Chondrocyte (in vitro differentiated cells): ENCODE measurements at regions not wholly inside any gene's neighbourhood (a gene's known extent, or its start where the extent isn't known, plus 50 kb on each side); places are given as distances from the start of the nearest gene placed in this dataset.

ENCODE experiments used
- DNase-seq: peaks from one replicate; pipeline ENCODE4 v3.0.0; 2021; ENCODE audit warnings: mixed read lengths, low spot score
- H3K27ac Mint-ChIP-seq: one replicate; pipeline ENCODE4 v1.8.0; 2021; ENCODE audit warnings: mild to moderate bottlenecking, moderate library complexity, mixed read lengths; ENCODE audit not compliant: unreplicated experiment
- H3K27me3 Mint-ChIP-seq: 2 replicates; pipeline ENCODE4 v1.8.0; 2021; ENCODE audit warnings: low read depth, mixed read lengths
- H3K36me3 Mint-ChIP-seq: 2 replicates; pipeline ENCODE4 v1.8.0; 2021; ENCODE audit warnings: low read depth, mixed read lengths
- H3K4me1 Mint-ChIP-seq: 2 replicates; pipeline ENCODE4 v1.8.0; 2021; ENCODE audit warnings: low read depth, mild to moderate bottlenecking, mixed read lengths
- H3K4me3 Mint-ChIP-seq: one replicate; pipeline ENCODE4 v1.8.0; 2021; ENCODE audit warnings: mild to moderate bottlenecking, moderate library complexity, mixed read lengths; ENCODE audit not compliant: unreplicated experiment
- H3K9me3 Mint-ChIP-seq: 2 replicates; pipeline ENCODE4 v1.8.0; 2021; ENCODE audit warnings: low read depth, mixed read lengths
- TF ChIP-seq, protein P1 (sequence below): fragments of 200-600 bp; sonication (generic); IDR thresholded peaks from 2 replicates; pipeline ENCODE4 v1.5.0; 2021; ENCODE audit warnings: antibody characterized with exemption, mild to moderate bottlenecking, moderate library complexity

DNA sequence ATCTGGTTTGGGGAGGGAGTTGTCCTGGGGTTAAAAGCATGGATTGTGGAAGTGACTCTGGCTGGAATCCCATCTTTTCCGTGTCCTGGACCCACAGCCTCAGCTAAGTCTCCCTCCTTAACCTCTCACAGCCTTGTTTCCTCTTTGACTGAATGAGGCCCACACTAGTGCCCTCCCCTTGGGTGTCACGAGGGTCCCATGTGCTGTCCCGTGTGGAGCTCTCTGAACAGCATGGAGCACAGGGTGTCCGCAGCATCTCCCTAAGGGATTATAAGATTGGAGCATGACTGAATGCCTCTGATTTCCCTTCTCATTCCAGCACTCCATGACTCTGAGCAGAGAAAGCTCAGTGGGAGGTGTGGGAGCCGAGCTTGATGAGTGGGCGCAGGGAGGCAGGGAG lies 182.5 kb downstream of the TEX29 start:
- no peaks in the 10 kb centered on the region for H3K4me1 Mint-ChIP-seq
- DNase-seq: no peak

DNA sequence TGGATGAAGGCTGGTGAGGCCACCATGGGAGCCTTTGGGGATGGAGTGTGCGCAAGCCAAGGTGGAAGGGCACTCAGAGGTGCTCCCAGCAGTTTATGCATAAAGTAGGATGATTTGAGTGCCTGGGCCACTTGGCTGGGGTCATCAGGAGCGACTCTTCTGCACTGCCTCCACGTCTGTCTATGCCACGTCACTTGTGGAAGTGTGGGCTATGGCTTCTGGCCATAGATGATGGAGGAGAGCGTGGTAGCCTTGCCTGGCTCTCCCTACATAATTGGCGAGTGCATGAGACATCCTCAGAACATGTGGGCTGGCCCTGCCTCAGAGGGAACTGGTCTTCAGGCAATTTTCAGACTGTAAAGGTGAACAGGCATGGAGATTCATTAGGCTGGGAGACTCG lies 182.9 kb downstream of the TEX29 start:
- TF ChIP-seq, protein P1, sequence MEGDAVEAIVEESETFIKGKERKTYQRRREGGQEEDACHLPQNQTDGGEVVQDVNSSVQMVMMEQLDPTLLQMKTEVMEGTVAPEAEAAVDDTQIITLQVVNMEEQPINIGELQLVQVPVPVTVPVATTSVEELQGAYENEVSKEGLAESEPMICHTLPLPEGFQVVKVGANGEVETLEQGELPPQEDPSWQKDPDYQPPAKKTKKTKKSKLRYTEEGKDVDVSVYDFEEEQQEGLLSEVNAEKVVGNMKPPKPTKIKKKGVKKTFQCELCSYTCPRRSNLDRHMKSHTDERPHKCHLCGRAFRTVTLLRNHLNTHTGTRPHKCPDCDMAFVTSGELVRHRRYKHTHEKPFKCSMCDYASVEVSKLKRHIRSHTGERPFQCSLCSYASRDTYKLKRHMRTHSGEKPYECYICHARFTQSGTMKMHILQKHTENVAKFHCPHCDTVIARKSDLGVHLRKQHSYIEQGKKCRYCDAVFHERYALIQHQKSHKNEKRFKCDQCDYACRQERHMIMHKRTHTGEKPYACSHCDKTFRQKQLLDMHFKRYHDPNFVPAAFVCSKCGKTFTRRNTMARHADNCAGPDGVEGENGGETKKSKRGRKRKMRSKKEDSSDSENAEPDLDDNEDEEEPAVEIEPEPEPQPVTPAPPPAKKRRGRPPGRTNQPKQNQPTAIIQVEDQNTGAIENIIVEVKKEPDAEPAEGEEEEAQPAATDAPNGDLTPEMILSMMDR: no peak
- Mint-ChIP-seq H3K4me3 (no peak overlapping the region), H3K9me3 (peaks cover 12% of the 10 kb centered on the region), H3K27me3 (peaks cover 26% of the 10 kb centered on the region), H3K4me1 (no peaks in the 10 kb centered on the region), H3K36me3 (peaks cover 2% of the 10 kb centered on the region), H3K27ac (no peak overlapping the region)
- DNase-seq: peak; percentile 46

More for the DNA sequence above, 182.5 kb downstream of the TEX29 start:
- TF ChIP-seq, protein P1: no peak
- Mint-ChIP-seq H3K4me3 (no peak overlapping the region), H3K27ac (no peak overlapping the region), H3K9me3 (peaks cover 12% of the 10 kb centered on the region), H3K27me3 (peaks cover 27% of the 10 kb centered on the region), H3K36me3 (peaks cover 2% of the 10 kb centered on the region)

DNA sequence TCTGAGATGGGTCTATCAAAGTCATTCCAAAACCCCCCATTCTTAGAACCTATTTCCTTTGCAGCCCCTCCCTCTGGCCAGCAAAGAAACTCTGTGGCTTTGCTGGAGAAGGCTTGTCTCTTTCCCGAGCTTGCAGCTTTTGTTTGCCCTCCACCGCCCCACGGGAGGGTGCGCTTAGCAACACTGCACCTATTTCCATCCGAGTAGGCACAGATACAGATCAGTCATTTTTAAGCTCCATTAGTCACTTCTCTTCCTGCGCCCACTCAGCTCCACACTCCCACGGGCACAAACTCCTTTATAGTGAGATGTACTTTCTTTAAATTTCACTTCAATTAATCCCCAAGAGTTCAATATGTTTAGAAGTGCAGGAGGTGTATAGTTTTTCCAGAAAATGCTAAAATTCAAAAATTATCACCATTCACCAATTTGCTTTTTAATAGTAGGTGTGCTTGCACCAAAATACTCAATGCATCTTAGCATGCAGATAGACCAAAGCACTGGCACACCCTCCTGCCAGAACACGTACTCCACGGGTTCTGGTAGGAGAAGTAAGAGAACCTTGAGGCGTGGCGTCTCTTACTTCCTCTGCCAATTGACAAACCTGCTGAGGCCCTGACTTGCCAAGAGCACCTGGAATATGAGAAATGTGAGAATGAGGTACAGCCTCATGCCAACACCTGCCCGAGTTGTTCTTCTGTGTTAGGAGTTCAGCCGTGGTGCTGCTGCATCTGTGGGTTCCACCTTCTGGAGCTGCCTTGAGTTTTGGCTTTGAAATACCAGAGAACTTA lies 183.7 kb downstream of the TEX29 start:
- no peak for DNase-seq
- H3K4me3 Mint-ChIP-seq: no peak overlapping the region
- H3K9me3 Mint-ChIP-seq: peaks cover 12% of the 10 kb centered on the region
- H3K4me1 Mint-ChIP-seq: no peaks in the 10 kb centered on the region
- H3K36me3 Mint-ChIP-seq: peaks cover 2% of the 10 kb centered on the region
- no peak overlapping the region for H3K27ac Mint-ChIP-seq
- peaks cover 25% of the 10 kb centered on the region for H3K27me3 Mint-ChIP-seq
- TF ChIP-seq, protein P1: no peak

DNA sequence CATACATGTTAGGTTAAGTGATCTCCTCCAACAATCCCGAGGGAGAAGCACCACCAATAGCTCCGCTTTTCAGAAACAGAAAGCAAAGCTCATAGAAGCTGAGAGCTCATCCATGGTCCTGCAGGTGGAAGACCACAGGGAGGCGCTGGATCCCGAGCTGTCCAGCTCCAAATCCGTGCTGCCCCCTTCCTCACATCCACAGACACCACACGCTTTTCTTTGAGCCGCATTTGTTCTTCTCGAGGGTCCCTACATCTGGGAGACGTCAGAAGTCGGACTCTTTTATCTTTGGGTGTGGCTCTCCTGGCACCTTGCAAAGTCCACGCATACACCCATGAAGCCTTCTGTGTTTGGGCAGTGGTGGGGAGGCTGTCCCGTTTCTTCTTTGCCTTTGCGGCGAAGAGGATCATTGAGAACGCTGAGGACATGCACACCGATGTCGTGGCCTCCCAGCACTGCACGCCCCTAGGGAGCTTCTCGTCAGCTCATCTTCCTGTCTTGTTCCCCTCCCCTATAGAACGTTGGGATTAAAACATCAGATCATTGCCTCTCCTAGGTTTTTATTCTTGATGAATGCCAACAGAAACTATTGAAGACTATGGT lies 184.8 kb downstream of the TEX29 start:
- TF ChIP-seq, protein P1: peak; percentile 61
- H3K27me3 Mint-ChIP-seq: peaks cover 19% of the 10 kb centered on the region
- DNase-seq: no peak
- no peak overlapping the region for H3K27ac Mint-ChIP-seq
- no peak overlapping the region for H3K4me3 Mint-ChIP-seq
- H3K36me3 Mint-ChIP-seq: peaks cover 2% of the 10 kb centered on the region
- no peaks in the 10 kb centered on the region for H3K4me1 Mint-ChIP-seq
- H3K9me3 Mint-ChIP-seq: peaks cover 12% of the 10 kb centered on the region

DNA sequence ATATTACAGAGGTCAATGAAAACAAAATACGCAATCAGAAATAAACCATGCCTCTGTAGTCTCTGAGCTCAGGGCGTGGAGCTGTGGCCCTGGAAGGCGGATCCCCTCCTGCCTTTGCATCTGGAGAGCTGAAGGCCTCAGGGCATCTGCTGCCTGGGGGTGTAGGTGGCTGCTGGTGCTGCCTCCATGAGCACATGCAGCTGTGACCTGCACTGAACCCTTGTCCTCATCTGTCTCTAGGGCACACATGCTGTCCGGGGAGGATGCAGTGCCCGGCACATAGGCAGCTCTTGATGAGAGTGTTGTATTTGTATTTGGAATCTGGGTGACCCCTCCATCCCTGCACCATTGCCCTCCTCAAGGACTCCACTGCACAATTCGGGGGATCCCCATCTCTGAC lies 185.7 kb downstream of the TEX29 start:
- Mint-ChIP-seq H3K4me1 (no peaks in the 10 kb centered on the region), H3K27me3 (peaks cover 20% of the 10 kb centered on the region), H3K9me3 (peaks cover 5% of the 10 kb centered on the region), H3K36me3 (peaks cover 2% of the 10 kb centered on the region), H3K27ac (no peak overlapping the region), H3K4me3 (no peak overlapping the region)
- DNase-seq: peak; percentile 58
- TF ChIP-seq, protein P1: no peak
